ENCODE measurements at regions not wholly inside any gene's neighbourhood (a gene's known extent, or its start where the extent isn't known, plus 50 kb on each side); places are given as distances from the start of the nearest gene placed in this dataset.

DNA sequence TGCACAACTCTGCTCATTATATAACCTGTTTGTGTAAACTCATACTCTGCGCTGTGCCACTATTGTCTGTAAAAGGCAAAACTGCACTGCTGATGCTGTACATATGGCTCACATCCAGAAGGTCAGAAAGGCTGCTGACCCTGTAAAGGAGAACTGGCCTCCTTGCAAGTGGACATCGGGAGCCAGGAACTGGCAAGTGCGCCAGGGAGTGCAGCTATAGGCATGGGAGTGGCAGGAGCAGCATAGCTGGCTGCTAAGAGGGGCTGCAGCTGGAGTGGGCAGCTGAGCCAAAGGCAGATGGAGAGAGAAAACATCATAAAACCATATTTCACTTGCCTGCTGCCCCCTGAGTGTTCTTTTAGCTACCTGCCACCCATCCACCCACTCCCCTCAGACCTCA is 2183.4 kb upstream of the ACO1 start:
- no peak overlapping the region for H3K27ac ChIP-seq
- no peak for TF ChIP-seq ZFX (IDR thresholded peaks at IDR 0.05)
- TF ChIP-seq, protein P1, sequence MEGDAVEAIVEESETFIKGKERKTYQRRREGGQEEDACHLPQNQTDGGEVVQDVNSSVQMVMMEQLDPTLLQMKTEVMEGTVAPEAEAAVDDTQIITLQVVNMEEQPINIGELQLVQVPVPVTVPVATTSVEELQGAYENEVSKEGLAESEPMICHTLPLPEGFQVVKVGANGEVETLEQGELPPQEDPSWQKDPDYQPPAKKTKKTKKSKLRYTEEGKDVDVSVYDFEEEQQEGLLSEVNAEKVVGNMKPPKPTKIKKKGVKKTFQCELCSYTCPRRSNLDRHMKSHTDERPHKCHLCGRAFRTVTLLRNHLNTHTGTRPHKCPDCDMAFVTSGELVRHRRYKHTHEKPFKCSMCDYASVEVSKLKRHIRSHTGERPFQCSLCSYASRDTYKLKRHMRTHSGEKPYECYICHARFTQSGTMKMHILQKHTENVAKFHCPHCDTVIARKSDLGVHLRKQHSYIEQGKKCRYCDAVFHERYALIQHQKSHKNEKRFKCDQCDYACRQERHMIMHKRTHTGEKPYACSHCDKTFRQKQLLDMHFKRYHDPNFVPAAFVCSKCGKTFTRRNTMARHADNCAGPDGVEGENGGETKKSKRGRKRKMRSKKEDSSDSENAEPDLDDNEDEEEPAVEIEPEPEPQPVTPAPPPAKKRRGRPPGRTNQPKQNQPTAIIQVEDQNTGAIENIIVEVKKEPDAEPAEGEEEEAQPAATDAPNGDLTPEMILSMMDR (conservative IDR thresholded peaks at IDR 0.05): no peak

DNA sequence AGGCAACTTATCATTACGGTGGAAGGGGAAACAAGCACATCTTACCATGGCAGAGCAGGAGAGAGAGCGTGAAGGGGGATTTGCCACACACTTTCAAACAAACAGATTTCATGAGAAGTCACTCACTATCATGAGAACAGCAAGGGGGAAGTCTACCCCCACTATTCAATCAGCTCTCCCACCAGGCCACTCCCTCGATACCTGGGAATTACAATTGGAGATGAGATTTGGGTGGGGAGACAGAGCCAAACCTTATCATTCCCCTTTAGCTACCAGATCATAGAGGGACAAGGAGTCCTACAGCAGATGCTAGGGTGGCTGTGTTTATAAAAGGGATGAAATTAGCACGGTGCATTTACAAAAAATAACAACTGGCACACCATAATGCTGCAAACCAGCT is 2149.4 kb upstream of the ACO1 start:
- no peak overlapping the region for H3K27ac ChIP-seq
- TF ChIP-seq, protein P1 (conservative IDR thresholded peaks at IDR 0.05): no peak
- TF ChIP-seq ZFX (IDR thresholded peaks at IDR 0.05): no peak

DNA sequence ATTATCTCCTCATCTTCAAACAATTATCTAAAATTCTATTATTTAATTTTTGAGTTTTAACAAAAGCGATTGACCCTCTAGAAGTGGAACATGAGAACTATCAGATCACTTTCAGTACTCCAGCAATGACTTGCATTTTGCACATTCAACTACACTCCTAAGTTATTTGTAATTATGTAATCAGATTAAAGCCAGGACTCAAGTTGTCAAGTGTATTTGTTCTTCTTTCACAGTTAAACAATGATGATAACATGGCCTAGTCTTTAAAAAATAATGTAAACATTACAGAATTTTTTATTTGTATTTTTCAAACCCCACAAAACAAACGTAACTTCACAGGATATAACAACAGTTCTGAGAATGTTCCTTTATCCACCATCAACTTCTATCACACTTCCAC is 2148.9 kb upstream of the ACO1 start:
- H3K27ac ChIP-seq: no peak overlapping the region
- TF ChIP-seq, protein P1 (conservative IDR thresholded peaks at IDR 0.05): no peak
- no peak for TF ChIP-seq ZFX (IDR thresholded peaks at IDR 0.05)

DNA sequence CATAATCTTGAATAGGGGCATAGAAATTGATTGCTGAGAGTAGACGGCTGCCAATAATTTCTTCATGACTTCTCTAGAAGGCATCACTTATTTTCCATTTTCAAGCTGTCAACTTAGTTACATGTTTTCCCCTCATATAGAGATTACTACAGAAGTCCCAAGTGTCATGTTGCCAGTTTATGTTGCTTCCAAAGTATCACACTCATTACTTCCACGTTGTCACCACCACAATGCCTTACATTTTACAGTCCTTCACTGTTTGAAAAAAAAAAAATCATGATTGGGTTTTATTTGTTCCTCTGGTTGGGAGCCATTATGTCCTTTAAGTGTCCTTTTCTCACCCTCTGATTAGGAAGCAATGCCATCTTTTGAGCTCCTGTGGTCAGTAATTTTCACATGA is 2144.6 kb upstream of the ACO1 start:
- no peak overlapping the region for H3K27ac ChIP-seq
- TF ChIP-seq, protein P1 (conservative IDR thresholded peaks at IDR 0.05): no peak
- TF ChIP-seq ZFX (IDR thresholded peaks at IDR 0.05): no peak

DNA sequence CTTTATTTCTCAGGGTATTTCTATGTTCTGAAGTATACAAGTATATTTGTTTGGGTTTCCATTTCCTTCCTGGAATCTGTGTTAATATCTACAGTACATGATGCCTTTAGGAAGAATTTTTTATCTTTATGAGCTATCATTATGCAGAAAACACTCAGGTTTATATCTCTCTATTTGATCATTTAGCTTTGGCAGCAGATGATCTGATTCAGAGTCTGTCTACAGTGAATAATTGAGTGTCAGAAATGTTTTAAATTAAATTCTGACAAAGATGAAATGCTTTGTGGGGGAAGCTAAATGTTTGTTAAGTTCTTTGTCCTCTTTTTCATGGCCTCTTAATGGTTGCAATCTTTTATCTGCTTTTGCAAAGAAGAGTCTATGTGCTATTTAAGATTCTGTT is 2141.0 kb upstream of the ACO1 start:
- no peak for TF ChIP-seq ZFX (IDR thresholded peaks at IDR 0.05)
- TF ChIP-seq, protein P1 (conservative IDR thresholded peaks at IDR 0.05): no peak

DNA sequence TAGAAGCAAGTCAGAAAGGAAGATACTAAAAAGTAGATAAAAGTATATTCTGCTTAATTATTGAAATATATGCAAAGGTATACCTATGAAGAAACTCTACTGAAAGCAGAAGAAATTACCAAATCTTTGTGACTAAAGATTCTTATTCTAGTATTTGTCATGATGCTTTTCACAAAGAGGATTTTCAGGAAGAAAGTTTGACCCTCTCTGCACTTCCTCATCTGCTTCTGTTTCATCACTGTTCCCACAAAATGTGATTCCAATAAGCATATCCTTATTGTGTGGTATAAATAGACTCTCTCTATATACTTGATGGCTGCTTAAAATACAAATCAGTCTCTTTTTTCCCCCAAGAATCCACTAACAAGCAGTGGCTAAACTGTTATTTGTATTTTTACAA is 2139.6 kb upstream of the ACO1 start:
- TF ChIP-seq, protein P1 (conservative IDR thresholded peaks at IDR 0.05): no peak
- H3K27ac ChIP-seq: no peak overlapping the region

More for the DNA sequence above, 2141.0 kb upstream of the ACO1 start:
- H3K27ac ChIP-seq: no peak overlapping the region

DNA sequence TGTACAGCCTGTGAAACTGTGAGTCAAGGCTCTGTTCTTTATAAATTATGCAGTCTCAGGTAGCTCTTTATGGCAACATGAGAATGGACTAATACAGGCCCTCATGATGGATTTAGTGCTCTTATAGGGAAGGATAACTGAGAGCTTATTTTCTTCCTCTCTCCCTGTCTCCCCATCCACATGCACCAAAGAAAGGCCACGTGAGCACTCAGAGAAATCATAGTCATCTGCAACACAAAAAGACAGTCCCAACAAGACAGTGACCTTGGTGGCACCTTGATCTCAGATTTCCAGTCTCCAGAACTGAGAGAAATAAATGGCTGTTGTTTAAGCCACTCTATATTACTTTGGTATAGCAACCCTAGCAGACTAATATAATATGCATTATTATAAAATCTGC is 2133.6 kb upstream of the ACO1 start:
- TF ChIP-seq, protein P1 (conservative IDR thresholded peaks at IDR 0.05): no peak
- TF ChIP-seq ZFX (IDR thresholded peaks at IDR 0.05): no peak
- no peak overlapping the region for H3K27ac ChIP-seq

Measured in C4-2B (cell line).